BLaER1 (cell line): ENCODE measurements at regions not wholly inside any gene's neighbourhood (a gene's known extent, or its start where the extent isn't known, plus 50 kb on each side); places are given as distances from the start of the nearest gene placed in this dataset.

Experiments used
- H3K27ac ChIP-seq: shearing (Covaris generic); formaldehyde crosslinking; 2 replicates; pipeline ENCODE4 v1.8.1; 2022
- H3K27me3 ChIP-seq: shearing (Covaris generic); formaldehyde crosslinking; 2 replicates; pipeline ENCODE4 v1.8.1; 2022
- H3K36me3 ChIP-seq: shearing (Covaris generic); formaldehyde crosslinking; 2 replicates; pipeline ENCODE4 v1.8.1; 2022
- H3K4me1 ChIP-seq: shearing (Covaris generic); formaldehyde crosslinking; 2 replicates; pipeline ENCODE4 v1.8.1; 2022
- H3K4me2 ChIP-seq: shearing (Covaris generic); formaldehyde crosslinking; 2 replicates; pipeline ENCODE4 v1.8.1; 2022
- H3K4me3 ChIP-seq: shearing (Covaris generic); formaldehyde crosslinking; 2 replicates; pipeline ENCODE4 v1.8.1; 2022
- H3K9ac ChIP-seq: shearing (Covaris generic); formaldehyde crosslinking; 2 replicates; pipeline ENCODE4 v1.8.1; 2022
- H3K9me3 ChIP-seq: shearing (Covaris generic); formaldehyde crosslinking; 2 replicates; pipeline ENCODE4 v1.8.1; 2022
- H4K20me1 ChIP-seq: shearing (Covaris generic); formaldehyde crosslinking; 2 replicates; pipeline ENCODE4 v1.8.1; 2022
- Cebpa-rat ChIP-seq: shearing (Covaris generic); IDR thresholded peaks from 2 replicates; pipeline ENCODE4 v1.8.1; 2022

GRCh38 chr12:28023156-28023887, 50.8 kb upstream of the PTHLH start:
- no peak overlapping the region for H3K9ac ChIP-seq
- H3K4me3 ChIP-seq: no peak overlapping the region
- no peaks in the 10 kb centered on the region for H4K20me1 ChIP-seq
- no peaks in the 10 kb centered on the region for H3K4me1 ChIP-seq
- H3K9me3 ChIP-seq: no peaks in the 10 kb centered on the region
- no peak overlapping the region for H3K27ac ChIP-seq
- H3K4me2 ChIP-seq: no peak overlapping the region
- H3K27me3 ChIP-seq: no peaks in the 10 kb centered on the region
- TF ChIP-seq Cebpa-rat: no peak
- H3K36me3 ChIP-seq: no peaks in the 10 kb centered on the region

DNA sequence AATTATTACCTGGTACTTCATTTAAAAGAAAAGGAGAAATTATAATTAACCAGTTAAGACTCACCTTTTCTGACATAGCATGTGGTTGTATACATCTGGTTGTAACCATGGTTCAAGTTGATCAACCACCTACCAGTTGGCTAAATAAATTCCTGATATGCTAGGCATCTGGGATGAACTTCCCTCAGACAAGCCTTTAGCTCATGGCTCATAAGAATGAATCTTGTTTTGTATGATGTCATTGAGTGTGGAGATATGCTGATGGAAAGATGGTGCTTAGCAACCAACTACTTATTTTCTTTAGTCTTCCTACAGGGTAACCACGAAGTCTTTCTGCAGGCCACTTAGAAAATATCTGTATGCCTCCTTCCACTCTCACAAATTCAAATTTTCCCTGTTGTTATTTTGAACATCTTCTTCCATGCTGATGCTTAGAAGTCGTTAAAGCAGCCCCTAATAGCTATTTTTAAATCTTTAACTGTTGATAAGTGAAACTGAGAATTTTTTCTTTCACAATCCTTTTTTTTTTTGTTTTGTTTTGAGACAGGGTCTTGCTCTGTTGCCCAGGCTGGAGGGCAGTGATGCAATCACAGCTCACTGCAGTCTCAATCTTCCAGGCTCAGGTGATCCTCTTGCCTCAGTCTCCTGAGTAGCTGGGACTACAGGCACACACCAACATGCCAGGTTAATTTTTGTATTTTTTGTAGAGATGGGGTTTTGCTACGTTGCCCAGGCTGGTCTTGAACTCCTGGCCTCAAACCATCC, 51.9 kb upstream of the PTHLH start:
- no peak overlapping the region for H3K9ac ChIP-seq
- H3K27ac ChIP-seq: no peak overlapping the region
- no peaks in the 10 kb centered on the region for H3K36me3 ChIP-seq
- TF ChIP-seq Cebpa-rat: no peak
- H3K4me3 ChIP-seq: no peak overlapping the region
- no peaks in the 10 kb centered on the region for H4K20me1 ChIP-seq
- no peaks in the 10 kb centered on the region for H3K27me3 ChIP-seq
- H3K9me3 ChIP-seq: no peaks in the 10 kb centered on the region
- H3K4me1 ChIP-seq: no peaks in the 10 kb centered on the region
- H3K4me2 ChIP-seq: no peak overlapping the region

- Histone ChIP-seq H4K20me1 (no peaks in the 10 kb centered on the region), H3K4me3 (no peak overlapping the region), H3K27ac (no peak overlapping the region), H3K4me2 (no peak overlapping the region), H3K9ac (no peak overlapping the region), H3K4me1 (no peaks in the 10 kb centered on the region), H3K27me3 (no peaks in the 10 kb centered on the region), H3K9me3 (no peaks in the 10 kb centered on the region), H3K36me3 (no peaks in the 10 kb centered on the region)
- TF ChIP-seq Cebpa-rat: no peak
Observed at GRCh38 chr12:28025821-28026505, 53.4 kb upstream of the PTHLH start.

DNA sequence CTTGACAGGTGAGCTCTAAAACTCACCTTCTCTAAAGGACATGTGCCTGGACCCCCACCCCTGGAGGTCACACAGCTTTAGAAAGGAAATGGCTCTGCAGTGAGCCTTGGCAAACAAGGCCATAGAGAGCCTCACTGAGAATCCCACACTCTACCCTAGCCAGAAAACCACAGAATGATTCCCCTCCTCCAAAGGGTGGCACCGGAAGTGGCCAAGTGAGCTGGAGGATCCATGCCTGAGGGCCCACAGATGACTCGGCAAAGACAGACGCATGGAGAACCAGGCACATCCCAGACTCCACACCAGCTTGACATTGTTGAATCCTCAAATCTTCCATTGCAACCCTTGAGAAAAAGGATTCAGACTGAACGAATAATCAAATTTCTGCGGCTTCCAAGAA, 54.2 kb upstream of the PTHLH start:
- no peak overlapping the region for H3K4me3 ChIP-seq
- no peak overlapping the region for H3K9ac ChIP-seq
- H3K9me3 ChIP-seq: no peaks in the 10 kb centered on the region
- no peaks in the 10 kb centered on the region for H3K36me3 ChIP-seq
- no peaks in the 10 kb centered on the region for H3K27me3 ChIP-seq
- no peaks in the 10 kb centered on the region for H4K20me1 ChIP-seq
- TF ChIP-seq Cebpa-rat: no peak
- H3K4me1 ChIP-seq: no peaks in the 10 kb centered on the region
- no peak overlapping the region for H3K4me2 ChIP-seq
- H3K27ac ChIP-seq: no peak overlapping the region

DNA sequence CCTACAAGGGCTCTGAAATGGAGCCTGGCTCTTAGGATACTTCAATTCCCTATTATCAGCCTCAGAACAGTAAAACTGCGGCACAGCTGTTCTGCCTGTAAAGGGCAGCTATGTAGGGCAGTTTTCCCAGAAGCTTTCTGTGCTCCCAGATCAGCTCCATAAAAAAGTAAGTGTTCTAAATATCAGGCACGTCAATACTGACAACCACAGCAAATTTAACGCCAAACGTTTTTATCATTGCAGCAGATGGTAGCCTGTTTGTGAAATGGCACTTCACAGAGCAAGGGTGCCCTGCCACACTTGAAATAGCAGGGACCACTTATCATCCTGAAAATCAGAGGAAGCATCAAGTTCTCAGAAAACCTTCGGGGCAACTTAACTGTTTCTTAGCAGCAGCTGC, 54.8 kb upstream of the PTHLH start:
- TF ChIP-seq Cebpa-rat: no peak
- no peak overlapping the region for H3K27ac ChIP-seq
- H3K4me2 ChIP-seq: no peak overlapping the region
- H3K27me3 ChIP-seq: no peaks in the 10 kb centered on the region
- H3K9ac ChIP-seq: no peak overlapping the region
- H3K4me3 ChIP-seq: no peak overlapping the region
- no peaks in the 10 kb centered on the region for H4K20me1 ChIP-seq
- no peaks in the 10 kb centered on the region for H3K4me1 ChIP-seq
- H3K9me3 ChIP-seq: no peaks in the 10 kb centered on the region
- H3K36me3 ChIP-seq: no peaks in the 10 kb centered on the region

DNA sequence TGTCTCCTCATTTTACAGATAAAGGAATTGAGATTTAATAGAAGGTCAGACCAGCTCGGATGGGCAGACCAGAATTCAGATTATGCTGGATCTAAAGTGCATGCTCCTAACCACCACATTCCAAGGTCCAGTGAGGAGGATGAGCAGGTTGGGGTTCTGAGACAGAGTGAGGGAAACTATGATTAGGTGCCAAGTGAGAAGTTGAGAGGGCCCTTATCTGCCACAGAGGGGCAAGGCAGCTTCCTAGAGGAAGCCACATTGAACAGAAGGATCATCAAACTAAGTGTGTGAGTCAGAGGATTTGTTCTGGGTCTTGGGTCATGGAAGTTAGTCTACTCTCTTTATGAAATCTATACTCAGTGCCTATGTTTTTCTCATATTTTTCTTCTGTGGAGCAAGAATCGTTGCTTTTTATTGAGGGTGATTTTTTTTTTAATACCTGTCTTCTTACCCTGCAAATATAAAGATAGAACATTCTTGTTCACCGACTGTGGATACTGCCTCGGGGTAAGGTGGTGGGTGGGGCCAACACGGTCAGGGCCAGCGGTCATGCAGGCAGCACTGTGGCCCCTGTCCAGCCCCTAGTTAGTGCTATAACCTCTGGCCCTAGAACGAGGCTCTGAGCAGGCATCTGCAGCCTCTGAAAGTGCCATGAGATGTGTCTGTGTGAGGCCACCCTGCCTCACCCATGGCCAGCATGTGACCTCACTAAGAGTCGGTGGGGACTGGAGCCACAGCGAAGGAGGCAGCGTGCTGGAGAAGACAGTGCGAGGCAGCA, 55.6 kb upstream of the PTHLH start:
- no peak overlapping the region for H3K9ac ChIP-seq

DNA sequence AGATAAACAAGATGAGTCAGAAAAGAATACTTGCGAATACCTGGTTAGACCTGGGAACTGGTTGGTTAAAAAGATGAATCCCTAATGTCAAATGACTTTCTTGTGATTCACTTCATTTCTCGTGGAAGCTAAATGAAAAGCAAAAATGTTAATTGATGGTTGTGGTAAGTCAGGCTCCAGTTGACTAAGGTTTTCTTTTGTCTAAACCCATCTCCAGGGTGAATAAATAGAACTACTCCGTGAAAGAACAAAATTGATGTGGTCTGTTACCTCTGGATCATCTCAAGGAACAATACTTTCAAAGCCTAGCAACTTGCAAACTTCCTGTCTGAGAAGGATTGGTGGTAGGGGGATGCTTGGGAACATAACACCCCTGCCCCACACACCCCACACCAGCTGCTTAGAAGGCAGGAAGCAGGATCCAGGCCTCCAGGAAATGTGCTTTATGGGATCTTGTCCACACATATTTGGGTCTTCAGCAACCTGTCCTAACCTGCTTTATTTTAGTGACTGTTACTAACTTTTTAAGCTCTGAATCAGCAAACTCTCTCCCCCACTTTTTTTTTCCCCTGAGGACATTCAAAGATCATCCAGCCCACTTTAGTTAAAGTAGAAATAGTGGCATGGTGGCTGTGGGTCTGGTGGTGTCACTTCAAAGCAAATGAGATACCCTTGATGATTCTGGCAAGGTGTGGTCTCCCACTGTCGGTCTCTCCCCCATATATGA, 60.4 kb upstream of the PTHLH start:
- Histone ChIP-seq H3K36me3 (no peaks in the 10 kb centered on the region), H3K27ac (no peak overlapping the region), H4K20me1 (no peaks in the 10 kb centered on the region), H3K27me3 (no peaks in the 10 kb centered on the region), H3K9ac (no peak overlapping the region), H3K4me1 (no peaks in the 10 kb centered on the region; the same call in 1 of the 2 replicates), H3K4me3 (no peak overlapping the region), H3K4me2 (no peak overlapping the region), H3K9me3 (no peaks in the 10 kb centered on the region)
- no peak for TF ChIP-seq Cebpa-rat

More for the DNA sequence above, 55.6 kb upstream of the PTHLH start:
- no peaks in the 10 kb centered on the region; the same call in 1 of the 2 replicates for H3K4me1 ChIP-seq
- no peaks in the 10 kb centered on the region for H4K20me1 ChIP-seq
- TF ChIP-seq Cebpa-rat: no peak
- H3K4me3 ChIP-seq: no peak overlapping the region
- no peaks in the 10 kb centered on the region for H3K9me3 ChIP-seq
- no peak overlapping the region for H3K4me2 ChIP-seq
- H3K27me3 ChIP-seq: no peaks in the 10 kb centered on the region
- no peak overlapping the region for H3K27ac ChIP-seq
- no peaks in the 10 kb centered on the region for H3K36me3 ChIP-seq

- Histone ChIP-seq H3K9ac (no peak overlapping the region), H3K36me3 (no peaks in the 10 kb centered on the region), H4K20me1 (no peaks in the 10 kb centered on the region), H3K4me2 (no peak overlapping the region), H3K9me3 (no peaks in the 10 kb centered on the region), H3K27ac (no peak overlapping the region), H3K27me3 (no peaks in the 10 kb centered on the region), H3K4me3 (no peak overlapping the region), H3K4me1 (no peaks in the 10 kb centered on the region; the same call in 1 of the 2 replicates)
- TF ChIP-seq Cebpa-rat: no peak
Observed at GRCh38 chr12:28033538-28033915, 61.0 kb upstream of the PTHLH start.

GRCh38 chr12:28034271-28034670, 61.7 kb upstream of the PTHLH start:
- Histone ChIP-seq H3K4me2 (no peak overlapping the region), H3K36me3 (no peaks in the 10 kb centered on the region), H4K20me1 (no peaks in the 10 kb centered on the region), H3K4me3 (no peak overlapping the region), H3K27ac (no peak overlapping the region), H3K4me1 (no peaks in the 10 kb centered on the region; the same call in 1 of the 2 replicates), H3K9me3 (no peaks in the 10 kb centered on the region), H3K27me3 (no peaks in the 10 kb centered on the region), H3K9ac (no peak overlapping the region)
- no peak for TF ChIP-seq Cebpa-rat
